AML-193 (cell line): ENCODE measurements at regions not wholly inside any gene's neighbourhood (a gene's known extent, or its start where the extent isn't known, plus 50 kb on each side); places are given as distances from the start of the nearest gene placed in this dataset.

Experiments
- DNase-seq, 2 experiments: peaks; one replicate each; lab custom pipeline; 2025; lab: John Stamatoyannopoulos, UW

DNA sequence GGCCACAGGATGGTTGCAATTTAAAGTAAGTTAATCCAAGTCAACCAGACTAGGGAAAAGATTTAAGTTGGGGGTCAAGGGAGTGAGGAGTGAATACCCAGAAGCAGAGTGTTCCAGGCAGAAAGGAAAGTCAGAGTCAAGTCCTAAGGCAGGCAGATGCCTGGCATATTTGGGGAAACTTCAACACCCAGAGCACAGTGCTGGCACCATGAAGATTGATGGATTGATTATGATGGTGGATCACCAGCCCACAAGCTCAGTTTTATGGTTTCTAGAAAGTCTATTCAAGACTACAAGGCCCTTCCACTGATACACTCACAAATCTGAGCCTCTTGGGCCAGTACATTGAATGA is 100.1 kb upstream of the DUSP10 start:
- DNase-seq: no peak

GRCh38 chr1:221841251-221841982 is 99.5 kb upstream of the DUSP10 start:
- DNase-seq: no peak

GRCh38 chr1:221840511-221841243 is 98.8 kb upstream of the DUSP10 start:
- no peak for DNase-seq

GRCh38 chr1:221839782-221840395 is 98.0 kb upstream of the DUSP10 start:
- no peak for DNase-seq

DNA sequence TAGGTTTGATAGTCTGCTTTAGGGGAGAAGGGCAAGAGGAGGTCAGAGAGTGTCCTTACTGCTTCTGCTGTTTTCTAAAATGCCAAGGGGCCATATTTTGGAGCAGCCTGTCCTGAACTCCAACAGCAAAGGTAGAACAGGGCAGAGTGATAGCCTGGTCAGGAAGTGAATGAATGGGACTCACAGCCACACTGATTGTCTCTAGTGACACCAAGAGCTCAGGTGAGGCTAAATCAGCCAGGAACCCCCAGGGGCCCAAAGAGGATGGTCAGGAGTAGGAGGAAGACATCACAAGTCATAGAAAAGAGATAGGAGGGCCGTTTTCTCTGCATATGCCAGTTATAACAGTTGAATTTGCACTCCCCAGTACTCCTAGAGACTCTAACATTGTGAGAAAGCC is 97.4 kb upstream of the DUSP10 start:
- no peak for DNase-seq

GRCh38 chr1:221837896-221838295 is 96.0 kb upstream of the DUSP10 start:
- no peak for DNase-seq

DNA sequence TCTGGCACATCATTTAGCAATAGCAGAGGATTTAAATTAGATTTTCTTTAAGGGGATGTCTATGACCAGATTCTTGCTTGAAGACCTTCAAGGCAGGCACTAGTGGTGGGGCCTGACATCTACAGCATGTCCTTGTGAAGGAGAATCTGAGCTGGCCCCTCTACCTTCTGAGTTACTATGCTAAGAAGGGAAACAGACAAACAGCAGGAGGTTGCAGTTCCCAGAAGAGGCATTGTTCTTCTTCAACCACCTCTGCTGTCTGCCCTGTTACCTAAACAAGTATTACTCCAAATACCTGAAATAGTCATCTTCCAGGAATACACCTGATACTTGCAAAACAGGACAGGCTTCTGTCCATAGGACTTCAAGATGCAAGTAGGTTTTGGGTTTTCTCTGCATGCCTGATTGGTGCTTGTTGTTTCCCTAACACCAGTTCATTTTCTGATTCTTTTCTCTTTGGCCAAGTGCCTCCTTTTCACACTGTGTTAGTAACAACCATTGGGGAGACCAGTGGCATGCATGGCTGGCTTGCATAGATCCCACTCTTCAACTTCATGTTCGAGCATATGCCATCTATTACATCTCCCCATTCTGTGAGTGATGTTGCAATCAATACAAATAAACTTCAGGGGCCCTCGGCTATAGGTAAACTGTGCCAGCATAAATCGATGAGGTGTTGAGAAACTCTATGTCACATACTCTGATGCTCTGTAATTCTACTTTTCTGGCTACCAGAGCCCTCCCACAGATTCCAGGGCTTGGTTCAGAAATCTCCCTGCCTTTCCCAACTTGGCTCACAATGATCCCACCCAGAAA is 93.0 kb upstream of the DUSP10 start:
- DNase-seq: no peak

DNA sequence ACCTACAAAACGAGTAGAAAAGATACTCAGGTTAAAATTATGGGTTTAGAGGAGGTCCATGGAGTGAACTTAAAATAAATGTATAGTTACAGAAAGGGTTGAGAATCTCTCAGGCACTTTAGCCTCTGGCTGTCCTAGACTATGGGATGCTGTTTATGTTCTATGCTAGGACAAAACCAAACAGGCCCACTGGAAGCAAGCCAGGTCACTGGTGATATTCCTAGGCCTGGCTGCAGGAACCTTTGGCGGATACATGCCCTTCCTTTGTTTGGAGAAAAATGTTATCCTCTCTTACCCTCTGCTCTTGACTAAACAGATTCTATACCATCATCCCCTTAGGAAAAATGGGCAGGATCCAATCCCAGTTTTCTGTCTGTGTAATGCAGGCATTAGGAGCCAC is 90.7 kb upstream of the DUSP10 start:
- DNase-seq: no peak

GRCh38 chr1:221832151-221832550 is 90.3 kb upstream of the DUSP10 start:
- no peak for DNase-seq

DNA sequence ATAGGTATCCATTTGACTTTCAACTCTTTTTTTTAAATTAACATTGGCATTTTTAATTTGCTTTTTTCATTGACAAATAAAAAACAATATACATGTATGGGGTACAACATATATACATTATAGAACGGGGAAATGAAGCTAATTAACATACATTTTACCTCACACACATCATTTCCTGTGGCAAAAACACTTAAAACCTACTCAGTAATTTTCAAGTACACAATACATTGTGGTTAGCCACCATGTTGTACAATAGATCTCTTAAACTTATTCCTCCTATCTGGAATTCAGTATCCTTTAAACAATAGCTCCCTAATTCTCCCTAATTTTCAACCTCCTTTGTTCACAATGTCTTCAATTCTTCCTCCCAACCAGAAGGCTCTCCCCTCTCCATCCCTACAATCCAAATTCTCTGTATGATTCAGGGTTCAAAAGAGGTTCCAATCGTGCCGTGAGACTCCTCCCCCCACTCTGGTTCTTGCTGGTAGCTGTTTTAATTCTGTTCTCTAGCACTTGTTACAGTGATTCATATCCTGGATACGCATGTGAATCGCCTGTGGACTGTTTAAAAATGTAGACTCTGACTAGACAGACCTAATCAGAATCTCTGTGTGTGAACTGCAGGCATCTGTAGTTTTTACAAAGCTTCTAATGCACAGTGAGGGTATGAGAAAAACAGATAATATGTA is 87.6 kb upstream of the DUSP10 start:
- DNase-seq: no peak

- DNase-seq: no peak
Measured at GRCh38 chr1:221827307-221827642, 85.4 kb upstream of the DUSP10 start.

- DNase-seq: no peak
Measured at GRCh38 chr1:221824909-221825308, 83.0 kb upstream of the DUSP10 start.

GRCh38 chr1:221824025-221824424 is 82.1 kb upstream of the DUSP10 start:
- no peak for DNase-seq

- no peak for DNase-seq
Measured at GRCh38 chr1:221823561-221823960, 81.7 kb upstream of the DUSP10 start.

DNA sequence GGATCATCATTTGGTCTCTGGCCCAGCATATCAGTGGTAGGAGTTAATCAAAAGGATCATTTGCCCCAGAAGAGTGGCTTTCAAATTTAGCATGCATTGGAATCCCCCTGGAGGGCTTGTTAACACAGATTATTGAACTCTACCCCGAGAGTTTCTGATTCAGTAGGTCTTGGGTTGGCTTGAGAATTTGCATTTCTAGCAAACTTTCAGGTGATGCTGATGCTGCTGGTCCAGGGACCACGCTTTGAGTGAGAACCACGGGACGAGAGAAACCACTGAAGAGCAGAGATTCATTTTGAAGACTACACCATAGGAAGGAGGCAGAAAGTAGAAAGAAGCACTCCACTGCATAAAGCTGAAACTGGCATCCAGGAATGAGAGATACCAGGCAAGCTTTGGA is 81.3 kb upstream of the DUSP10 start:
- DNase-seq: no peak

DNA sequence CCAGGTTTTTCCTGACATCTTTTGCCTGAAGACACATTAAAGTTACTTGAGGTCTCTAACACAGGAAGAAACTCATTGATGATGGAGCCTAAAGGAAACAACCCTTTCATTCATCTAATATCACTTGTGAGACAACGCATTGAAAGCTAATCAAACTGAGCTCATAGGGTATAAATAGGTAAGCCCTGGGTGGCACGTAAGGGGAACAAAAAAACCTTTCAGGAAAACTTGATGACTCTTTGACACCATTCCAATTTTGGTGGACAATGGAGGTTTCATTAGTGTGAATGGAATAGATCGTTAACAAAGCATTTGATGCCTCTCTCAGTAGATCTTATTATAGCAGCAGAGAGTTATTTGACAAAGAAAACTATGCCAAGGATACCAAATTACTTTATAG is 80.7 kb upstream of the DUSP10 start:
- DNase-seq: no peak

- no peak for DNase-seq
Measured at GRCh38 chr1:221816899-221817298, 75.0 kb upstream of the DUSP10 start.

DNA sequence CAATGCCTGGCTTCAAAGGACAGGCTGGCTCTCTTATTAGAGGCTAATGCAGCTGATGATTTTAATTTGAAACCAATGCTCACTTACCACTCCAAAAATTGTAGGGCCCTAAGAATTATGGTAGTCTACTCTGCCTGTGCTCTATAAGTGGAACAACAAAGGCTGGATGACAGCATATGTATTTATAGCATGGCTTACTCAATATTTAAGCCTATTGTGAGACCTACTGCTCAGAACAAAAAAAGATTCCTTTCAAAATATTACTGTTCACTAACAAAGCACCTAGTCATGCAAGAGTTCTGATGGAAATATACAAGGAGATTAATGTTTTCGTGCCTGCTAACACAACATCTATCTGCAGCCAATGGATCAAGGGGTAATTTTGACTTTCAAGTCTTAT is 73.8 kb upstream of the DUSP10 start:
- no peak for DNase-seq

GRCh38 chr1:221813887-221814286 is 72.0 kb upstream of the DUSP10 start:
- DNase-seq: no peak

DNA sequence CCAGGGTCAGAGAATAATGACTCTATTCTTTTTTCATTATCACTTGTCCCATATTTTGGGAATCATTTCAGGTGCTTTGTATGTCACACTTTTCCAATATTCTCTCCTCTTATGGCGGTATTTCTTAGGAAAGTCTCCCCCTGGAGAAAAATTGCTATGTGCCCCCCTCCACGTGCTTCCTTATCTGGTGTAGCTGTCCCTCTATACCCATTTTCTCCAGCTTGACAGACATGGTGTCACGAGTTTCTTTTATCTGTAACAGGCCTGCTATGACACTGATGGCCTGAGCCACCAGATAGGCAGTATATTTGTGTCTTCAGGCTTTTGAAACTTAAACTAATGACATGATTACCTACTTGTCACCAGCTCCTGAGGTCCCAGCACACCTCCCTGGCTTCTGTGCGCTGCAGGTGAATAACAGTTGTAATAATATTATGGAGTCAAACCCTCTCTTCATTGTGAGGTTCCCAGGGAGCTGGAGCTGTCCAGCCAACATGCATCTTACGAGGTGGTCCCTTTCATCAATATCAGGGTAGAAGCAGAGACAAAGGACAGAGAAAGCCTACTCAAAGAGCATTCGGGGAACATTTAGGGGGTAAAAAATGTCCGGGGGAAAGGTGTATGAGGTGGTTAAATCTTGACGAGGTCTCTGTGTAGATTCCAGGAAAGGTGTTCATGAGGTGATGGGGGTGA is 71.2 kb upstream of the DUSP10 start:
- no peak for DNase-seq

- no peak for DNase-seq
Measured at GRCh38 chr1:221812088-221812752, 70.3 kb upstream of the DUSP10 start.
